Uterus (tissue), 2 donors: ENCODE measurements at regions not wholly inside any gene's neighbourhood (a gene's known extent, or its start where the extent isn't known, plus 50 kb on each side); places are given as distances from the start of the nearest gene placed in this dataset.

ENCODE experiments used
- CTCF ChIP-seq, 4 experiments: fragments of 200-600 bp in 2 of 4; fragments of 450-650 bp in 2 of 4; sonication (generic) in 2 of 4; IDR thresholded peaks; one replicate each; pipeline ENCODE4 v1.5.1; 2016 to 2019; ENCODE audit warnings: antibody characterized with exemption in 4 of 4, mild to moderate bottlenecking in 2 of 4, moderate library complexity in 1 of 4
- POLR2A ChIP-seq, 2 donors: fragments of 450-650 bp; IDR thresholded peaks; one replicate each; pipeline ENCODE4 v1.6.1; 2016; ENCODE audit warnings: antibody characterized with exemption in 2 of 2, mild to moderate bottlenecking in 1 of 2, moderate library complexity in 1 of 2

DNA sequence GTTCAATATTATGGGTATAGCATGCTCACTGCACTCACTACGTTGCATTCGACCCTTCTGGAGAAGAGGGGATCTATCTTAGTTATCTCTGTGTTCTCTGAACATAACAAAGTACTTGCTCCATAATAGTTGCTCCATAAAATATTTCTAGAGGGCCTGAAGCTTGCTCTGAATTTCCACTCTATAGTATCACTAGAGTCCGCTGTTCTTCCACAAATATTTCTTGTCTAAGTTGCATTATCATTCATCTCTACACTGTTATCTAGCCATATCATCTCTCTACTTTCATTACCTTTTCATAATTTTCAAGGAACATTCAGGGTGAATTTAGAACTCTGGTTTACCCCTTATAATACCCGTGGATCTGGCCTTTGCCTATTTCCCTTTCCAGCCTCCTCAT lies 246.1 kb upstream of the PDE3A start:
- TF ChIP-seq POLR2A (IDR thresholded peaks at IDR 0.05), result no peak
- TF ChIP-seq CTCF (IDR thresholded peaks at IDR 0.05), result no peak
